ENCODE measurements at regions not wholly inside any gene's neighbourhood (a gene's known extent, or its start where the extent isn't known, plus 50 kb on each side); places are given as distances from the start of the nearest gene placed in this dataset.

- TF ChIP-seq CTCF (conservative IDR thresholded peaks at IDR 0.05; ENCODE audit: low read depth, low read length) = no peak
- TF ChIP-seq EZH2phosphoT487 (IDR thresholded peaks at IDR 0.05; ENCODE audit: borderline replicate concordance, low read length) = no peak
Observed at GRCh38 chr13:31611214-31611613, 128.1 kb upstream of the RXFP2 start.
